Body of pancreas (tissue), 4 donors: ENCODE measurements at regions not wholly inside any gene's neighbourhood (a gene's known extent, or its start where the extent isn't known, plus 50 kb on each side); places are given as distances from the start of the nearest gene placed in this dataset.

Experiments
- POLR2A ChIP-seq, 3 donors: fragments of 450-650 bp; IDR thresholded peaks; one replicate each; pipeline ENCODE4 v1.6.1; 2016; ENCODE audit warnings: antibody characterized with exemption in 3 of 3, mild to moderate bottlenecking in 2 of 3
- TF ChIP-seq, protein P1 (sequence below), 7 experiments: fragments of 450-650 bp in 4 of 7; fragments of 200-600 bp in 3 of 7; sonication (generic) in 3 of 7; IDR thresholded peaks; one replicate each; pipeline ENCODE4 v1.5.1; 2016 to 2019; ENCODE audit warnings: antibody characterized with exemption in 7 of 7

DNA sequence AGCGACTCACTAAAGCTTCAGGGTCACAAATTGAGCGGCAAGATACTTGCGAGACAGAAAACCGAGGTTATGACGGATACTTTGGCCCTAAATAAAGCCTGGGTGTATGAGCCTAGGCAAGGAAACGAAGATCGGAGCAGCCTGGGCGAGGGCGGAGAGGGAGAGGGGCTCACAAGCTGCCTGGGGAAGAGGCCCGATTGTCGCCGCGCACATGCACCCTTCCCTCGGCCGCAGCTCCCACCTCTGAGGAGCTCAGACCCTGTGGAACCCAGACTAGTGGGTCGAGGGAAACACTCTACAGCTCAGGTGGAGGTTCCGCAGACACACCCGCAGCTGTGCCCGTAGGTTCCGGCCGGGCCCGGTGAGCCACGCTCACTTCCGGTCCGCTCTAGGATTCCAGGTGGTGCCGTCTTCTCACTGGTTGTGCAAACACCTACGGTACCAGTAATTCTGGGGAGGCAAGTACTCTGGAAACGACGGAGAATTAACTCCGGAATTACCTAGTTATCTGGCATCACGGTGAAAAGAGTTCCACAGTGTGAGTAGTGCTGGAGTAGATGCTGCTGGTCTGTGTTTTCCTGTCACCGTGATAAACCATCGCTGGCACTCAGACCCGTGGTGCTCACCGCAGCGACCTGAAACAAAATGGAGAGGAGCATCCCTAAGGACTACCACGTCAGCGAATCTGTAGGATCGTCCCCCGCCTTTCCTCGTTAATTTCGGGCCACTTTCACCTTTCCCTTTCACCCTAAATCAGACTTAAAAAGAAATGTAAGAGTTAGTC lies 61.5 kb downstream of the GPX5 start:
- TF ChIP-seq, protein P1, sequence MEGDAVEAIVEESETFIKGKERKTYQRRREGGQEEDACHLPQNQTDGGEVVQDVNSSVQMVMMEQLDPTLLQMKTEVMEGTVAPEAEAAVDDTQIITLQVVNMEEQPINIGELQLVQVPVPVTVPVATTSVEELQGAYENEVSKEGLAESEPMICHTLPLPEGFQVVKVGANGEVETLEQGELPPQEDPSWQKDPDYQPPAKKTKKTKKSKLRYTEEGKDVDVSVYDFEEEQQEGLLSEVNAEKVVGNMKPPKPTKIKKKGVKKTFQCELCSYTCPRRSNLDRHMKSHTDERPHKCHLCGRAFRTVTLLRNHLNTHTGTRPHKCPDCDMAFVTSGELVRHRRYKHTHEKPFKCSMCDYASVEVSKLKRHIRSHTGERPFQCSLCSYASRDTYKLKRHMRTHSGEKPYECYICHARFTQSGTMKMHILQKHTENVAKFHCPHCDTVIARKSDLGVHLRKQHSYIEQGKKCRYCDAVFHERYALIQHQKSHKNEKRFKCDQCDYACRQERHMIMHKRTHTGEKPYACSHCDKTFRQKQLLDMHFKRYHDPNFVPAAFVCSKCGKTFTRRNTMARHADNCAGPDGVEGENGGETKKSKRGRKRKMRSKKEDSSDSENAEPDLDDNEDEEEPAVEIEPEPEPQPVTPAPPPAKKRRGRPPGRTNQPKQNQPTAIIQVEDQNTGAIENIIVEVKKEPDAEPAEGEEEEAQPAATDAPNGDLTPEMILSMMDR (IDR thresholded peaks at IDR 0.05): no peak
- peak; percentile 32 to 77 (median 64) for TF ChIP-seq POLR2A (IDR thresholded peaks at IDR 0.05)
